ENCODE measurements at regions not wholly inside any gene's neighbourhood (a gene's known extent, or its start where the extent isn't known, plus 50 kb on each side); places are given as distances from the start of the nearest gene placed in this dataset.
A peak's percentile ranks its signal among the peaks of the same experiment; 100 is the strongest.

- DNase-seq (ENCODE audit: low read depth, low spot score), result peak; percentile 20
- ChIA-PET POLR2A (no interaction called here), CTCF (interaction anchor here (1.2 to 1.5 kb wide), 2 partner anchors 29 to 31 kb away, joined by 8 to 12 read pairs; no protein-coding TSS in a partner anchor)
- Histone ChIP-seq H3K27me3 (ENCODE audit: control insufficient read depth, insufficient read depth, low read length) (no peaks in the 10 kb centered on the region), H3K27ac (ENCODE audit: low read depth, low read length) (no peak overlapping the region), H3K9me3 (ENCODE audit: control insufficient read depth, insufficient read depth, low read length) (no peaks in the 10 kb centered on the region), H3K4me3 (ENCODE audit: low read depth, low read length) (no peak overlapping the region)
- no peak for TF ChIP-seq CTCF (IDR thresholded peaks at IDR 0.05; ENCODE audit: low read depth, low read length)
Measured at GRCh38 chr5:163379298-163380155, 57.9 kb upstream of the CCNG1 start.

- TF ChIP-seq CTCF (IDR thresholded peaks at IDR 0.05; ENCODE audit: low read depth, low read length), result no peak
- CTCF ChIA-PET, result interaction anchor here (0.6 to 1.8 kb wide), 2 partner anchors 27 to 1892 kb away, joined by 4 to 7 read pairs; no protein-coding TSS in a partner anchor
- no peaks in the 10 kb centered on the region for H3K9me3 ChIP-seq (ENCODE audit: control insufficient read depth, insufficient read depth, low read length)
Measured at GRCh38 chr5:163381832-163382231, 55.6 kb upstream of the CCNG1 start.

GRCh38 chr5:163383754-163384153, 53.6 kb upstream of the CCNG1 start:
- ChIA-PET CTCF (interaction anchor here (0.6 kb wide), 1 partner anchor 25 kb away, joined by 4 read pairs; no protein-coding TSS in a partner anchor), POLR2A (no interaction called here)

More at GRCh38 chr5:163381832-163382231, 55.6 kb upstream of the CCNG1 start:
- POLR2A ChIA-PET, result no interaction called here
- no peak for DNase-seq (ENCODE audit: low read depth, low spot score)
- Histone ChIP-seq H3K27ac (ENCODE audit: low read depth, low read length) (no peak overlapping the region), H3K27me3 (ENCODE audit: control insufficient read depth, insufficient read depth, low read length) (no peaks in the 10 kb centered on the region), H3K4me3 (ENCODE audit: low read depth, low read length) (no peak overlapping the region)

GRCh38 chr5:163384669-163385068, 52.7 kb upstream of the CCNG1 start:
- no peaks in the 10 kb centered on the region for H3K9me3 ChIP-seq (ENCODE audit: control insufficient read depth, insufficient read depth, low read length)
- ChIA-PET CTCF (no interaction called here), POLR2A (no interaction called here)
- no peak for DNase-seq (ENCODE audit: low read depth, low spot score)
- H3K27me3 ChIP-seq (ENCODE audit: control insufficient read depth, insufficient read depth, low read length), result no peaks in the 10 kb centered on the region
- TF ChIP-seq CTCF (IDR thresholded peaks at IDR 0.05; ENCODE audit: low read depth, low read length), result no peak
- H3K27ac ChIP-seq (ENCODE audit: low read depth, low read length), result no peak overlapping the region
- no peak overlapping the region for H3K4me3 ChIP-seq (ENCODE audit: low read depth, low read length)

More at GRCh38 chr5:163383754-163384153, 53.6 kb upstream of the CCNG1 start:
- H3K27ac ChIP-seq (ENCODE audit: low read depth, low read length), result no peak overlapping the region
- no peak for TF ChIP-seq CTCF (IDR thresholded peaks at IDR 0.05; ENCODE audit: low read depth, low read length)
- H3K4me3 ChIP-seq (ENCODE audit: low read depth, low read length), result no peak overlapping the region
- DNase-seq (ENCODE audit: low read depth, low spot score), result no peak
- H3K9me3 ChIP-seq (ENCODE audit: control insufficient read depth, insufficient read depth, low read length), result no peaks in the 10 kb centered on the region
- no peaks in the 10 kb centered on the region for H3K27me3 ChIP-seq (ENCODE audit: control insufficient read depth, insufficient read depth, low read length)

- no peak overlapping the region for H3K27ac ChIP-seq (ENCODE audit: low read depth, low read length)
- H3K4me3 ChIP-seq (ENCODE audit: low read depth, low read length), result no peak overlapping the region
- CTCF ChIA-PET, result no interaction called here
- H3K9me3 ChIP-seq (ENCODE audit: control insufficient read depth, insufficient read depth, low read length), result no peaks in the 10 kb centered on the region
- H3K27me3 ChIP-seq (ENCODE audit: control insufficient read depth, insufficient read depth, low read length), result no peaks in the 10 kb centered on the region
- no peak for TF ChIP-seq CTCF (IDR thresholded peaks at IDR 0.05; ENCODE audit: low read depth, low read length)
- DNase-seq (ENCODE audit: low read depth, low spot score), result no peak
- POLR2A ChIA-PET, result no interaction called here
Measured at GRCh38 chr5:163385271-163385670, 52.1 kb upstream of the CCNG1 start.
